ENCODE measurements at regions not wholly inside any gene's neighbourhood (a gene's known extent, or its start where the extent isn't known, plus 50 kb on each side); places are given as distances from the start of the nearest gene placed in this dataset.
"Not testable (repeated sequence)": the region's sequence is repeated elsewhere in the genome, so short reads cannot be mapped to it uniquely, and the experiment has no call there.

GRCh38 chr6:55064711-55065420 is 109.4 kb upstream of the HCRTR2 start:
- DNase-seq = no peak

- peak; percentile 1 for DNase-seq
Observed at GRCh38 chr6:55069132-55069781, 105.1 kb upstream of the HCRTR2 start.

- no peak for DNase-seq
Observed at GRCh38 chr6:55082021-55082420, 92.3 kb upstream of the HCRTR2 start.

GRCh38 chr6:55088011-55088410 is 86.3 kb upstream of the HCRTR2 start:
- DNase-seq = not testable (repeated sequence)

- DNase-seq = no peak
Observed at GRCh38 chr6:55088902-55089301, 85.4 kb upstream of the HCRTR2 start.

GRCh38 chr6:55089325-55089724 is 85.0 kb upstream of the HCRTR2 start:
- DNase-seq = no peak

GRCh38 chr6:55100686-55101085 is 73.6 kb upstream of the HCRTR2 start:
- DNase-seq = no peak

GRCh38 chr6:55101157-55101556 is 73.2 kb upstream of the HCRTR2 start:
- no peak for DNase-seq

- DNase-seq = no peak
Observed at GRCh38 chr6:55108134-55109130, 65.9 kb upstream of the HCRTR2 start.

GRCh38 chr6:55117267-55117666 is 57.0 kb upstream of the HCRTR2 start:
- no peak for DNase-seq

GRCh38 chr6:55124241-55124640 is 50.1 kb upstream of the HCRTR2 start:
- not testable (repeated sequence) for DNase-seq

Measured in NCI-H1436 (cell line).